GM20431 (cell line): ENCODE measurements at regions not wholly inside any gene's neighbourhood (a gene's known extent, or its start where the extent isn't known, plus 50 kb on each side); places are given as distances from the start of the nearest gene placed in this dataset.

ENCODE experiments used
- in situ Hi-C: fragments of 300-500 bp; cut with MseI, MboI; formaldehyde crosslinking; loops from one replicate; pipeline ENCODE4 v1.15.0; 2020; ENCODE audit warnings: low sequenced_read_pairs; ENCODE audit not compliant: unreplicated experiment

DNA sequence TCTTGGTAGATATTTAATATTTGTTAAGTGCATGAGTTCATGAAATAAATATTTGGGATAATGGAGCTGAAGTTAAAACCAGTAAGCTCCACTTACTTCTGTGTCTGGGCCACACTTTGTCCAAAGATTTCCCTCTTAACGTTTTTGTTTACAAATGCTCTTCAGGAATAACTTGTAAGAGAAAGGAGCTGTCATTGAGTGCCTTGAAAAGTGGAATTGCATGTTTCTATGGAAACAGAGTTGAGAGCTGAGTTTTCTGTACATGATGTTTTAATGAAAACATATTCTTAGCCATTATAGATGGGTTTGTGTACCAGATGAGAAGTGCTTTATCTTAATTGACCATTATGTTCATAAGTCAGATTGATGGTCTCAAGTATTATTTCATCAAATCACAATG lies 1045.4 kb upstream of the EEF2KMT start:
- in situ Hi-C loops, result no loop called here

DNA sequence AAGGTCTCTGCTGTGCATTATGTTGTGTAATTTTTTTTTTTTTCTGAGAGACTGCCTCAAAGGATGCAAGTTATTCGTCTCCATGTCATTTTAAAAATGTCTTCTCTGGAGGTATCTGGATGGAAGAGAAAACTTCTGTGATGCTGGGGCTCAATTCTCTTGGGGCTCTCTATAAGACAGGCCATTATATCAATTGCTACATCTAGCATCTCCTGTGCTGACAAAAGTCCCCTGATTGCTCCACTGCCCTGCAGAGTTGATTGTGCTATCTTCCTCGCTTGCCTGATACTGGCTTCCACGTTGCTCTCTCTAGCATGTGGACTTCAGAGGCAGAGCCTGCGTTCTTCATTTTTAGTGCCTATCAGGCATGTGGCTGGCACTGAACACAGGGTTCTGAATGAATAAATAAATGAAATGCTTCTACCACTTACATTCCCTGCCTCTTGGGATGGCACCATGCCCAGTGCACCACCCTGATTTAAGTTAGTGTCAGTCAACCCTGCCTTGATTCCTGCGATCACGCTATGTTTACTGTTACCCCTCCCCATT lies 1035.5 kb upstream of the EEF2KMT start:
- in situ Hi-C loops, result no loop called here

DNA sequence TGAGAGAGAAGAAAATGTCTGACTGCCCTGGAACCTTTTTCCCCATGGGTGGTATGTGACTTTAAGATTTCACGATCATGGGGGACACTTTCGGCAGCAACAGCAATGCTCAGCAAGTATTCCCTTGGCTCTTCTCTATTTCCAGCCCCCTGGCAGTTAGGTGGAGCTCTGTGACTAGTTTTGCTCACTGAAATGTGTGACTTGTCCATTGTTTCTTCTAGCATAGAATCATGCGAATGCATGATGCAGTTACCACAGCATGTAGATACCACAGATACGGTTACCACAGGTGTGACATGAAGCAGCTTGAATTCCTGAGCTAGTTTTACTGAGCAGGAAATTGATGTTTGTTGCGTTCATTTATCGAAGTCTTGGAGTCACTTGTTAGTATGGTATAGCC lies 1034.5 kb upstream of the EEF2KMT start:
- in situ Hi-C loops, result no loop called here

DNA sequence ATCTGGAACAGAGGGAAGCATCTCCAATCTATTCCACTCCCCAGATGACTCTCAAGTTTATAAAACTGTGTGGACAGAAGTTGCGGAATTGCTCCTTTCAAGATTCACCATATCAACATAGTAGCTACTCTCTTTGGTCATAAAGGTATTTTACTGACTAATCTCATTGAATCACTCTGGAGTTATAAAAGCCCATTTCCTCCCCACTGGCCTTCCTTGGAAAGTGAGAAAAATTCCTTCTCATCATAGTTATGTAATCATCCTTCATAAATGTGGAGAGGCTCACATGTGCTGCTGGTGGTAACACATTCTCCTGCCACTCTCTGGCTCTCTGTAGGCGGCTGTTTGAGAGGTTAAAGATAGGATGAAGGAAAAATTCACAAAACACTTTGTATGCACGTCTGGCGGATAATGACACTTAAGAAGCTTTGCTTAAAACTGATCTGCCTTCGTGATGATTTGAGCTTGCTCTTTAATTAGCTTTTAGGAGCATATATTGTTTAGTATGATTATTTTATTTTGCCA lies 1034.0 kb upstream of the EEF2KMT start:
- in situ Hi-C loops, result no loop called here

DNA sequence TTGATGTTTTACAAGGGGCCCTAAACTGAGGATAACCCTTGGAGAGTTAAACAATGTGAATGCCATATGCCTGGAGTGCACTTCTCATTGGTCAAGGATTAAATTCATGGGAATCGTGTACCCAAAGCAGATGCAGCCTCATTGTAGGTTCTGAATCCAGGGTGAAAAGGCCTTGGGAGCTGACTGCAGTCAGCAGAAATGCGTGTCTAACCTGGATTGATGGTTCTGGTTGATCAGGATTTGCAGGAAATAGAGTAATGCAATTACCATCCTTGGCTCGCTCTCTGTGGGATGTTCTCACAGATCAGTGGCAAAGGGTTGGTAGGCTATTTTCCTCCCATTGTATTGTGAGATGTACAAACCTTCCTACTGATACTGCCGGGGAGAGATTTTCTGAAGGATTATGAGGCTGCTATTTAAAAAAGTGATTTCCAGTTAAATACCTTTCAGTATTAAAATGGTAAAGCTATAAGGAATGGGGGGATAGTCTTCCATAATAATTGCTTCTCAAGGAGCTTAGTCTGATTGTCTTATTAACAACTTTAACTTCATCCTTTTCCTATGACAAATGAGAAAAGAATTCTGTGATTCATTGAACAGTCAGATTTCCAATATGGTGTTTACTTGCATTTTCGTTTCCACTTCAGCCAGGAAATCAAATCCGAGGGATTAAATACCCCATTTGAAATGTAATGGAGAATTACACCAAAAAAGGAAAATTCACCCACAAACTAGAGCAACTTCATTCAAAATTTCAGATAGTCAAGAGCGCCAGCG lies 1028.1 kb upstream of the EEF2KMT start:
- in situ Hi-C loops, result no loop called here

DNA sequence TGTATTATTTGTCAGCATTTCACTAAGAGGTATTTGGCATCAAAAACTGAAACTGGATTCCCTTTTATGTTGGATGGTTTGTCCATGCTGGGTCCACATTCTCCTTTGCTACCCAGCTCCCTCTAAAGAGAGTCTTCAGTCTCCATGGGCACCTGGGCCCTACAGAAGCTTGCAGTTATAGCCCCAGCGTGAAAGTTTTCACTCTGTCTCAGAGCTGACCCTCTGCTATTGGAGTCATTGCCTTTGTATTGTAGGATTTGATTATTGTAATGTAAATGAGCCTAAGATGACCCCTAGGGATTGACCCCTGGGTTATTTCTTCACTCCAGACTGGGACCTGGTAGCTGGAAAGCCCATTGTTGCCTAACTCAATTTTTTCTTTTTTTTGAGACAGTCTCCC lies 1026.5 kb upstream of the EEF2KMT start:
- in situ Hi-C loops, result no loop called here

DNA sequence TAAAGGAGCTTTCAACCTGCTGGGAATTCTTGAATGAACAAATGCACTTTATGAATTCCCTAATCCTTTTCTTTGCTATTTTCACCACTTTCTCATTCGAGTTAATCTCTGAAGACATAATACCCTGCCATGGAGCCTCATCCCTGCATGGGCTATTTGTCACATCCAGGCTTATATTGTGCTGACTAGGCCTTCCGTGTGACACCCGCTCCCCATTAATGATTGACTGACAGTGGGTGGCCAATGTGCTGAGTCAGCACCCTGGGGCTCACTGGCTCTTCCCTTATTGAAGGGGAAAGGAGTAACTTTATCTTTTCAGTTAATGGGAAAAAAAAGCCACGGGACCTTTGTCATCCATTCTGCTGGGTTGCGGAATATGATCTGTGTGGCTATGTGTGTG lies 1024.8 kb upstream of the EEF2KMT start:
- in situ Hi-C loops, result no loop called here

DNA sequence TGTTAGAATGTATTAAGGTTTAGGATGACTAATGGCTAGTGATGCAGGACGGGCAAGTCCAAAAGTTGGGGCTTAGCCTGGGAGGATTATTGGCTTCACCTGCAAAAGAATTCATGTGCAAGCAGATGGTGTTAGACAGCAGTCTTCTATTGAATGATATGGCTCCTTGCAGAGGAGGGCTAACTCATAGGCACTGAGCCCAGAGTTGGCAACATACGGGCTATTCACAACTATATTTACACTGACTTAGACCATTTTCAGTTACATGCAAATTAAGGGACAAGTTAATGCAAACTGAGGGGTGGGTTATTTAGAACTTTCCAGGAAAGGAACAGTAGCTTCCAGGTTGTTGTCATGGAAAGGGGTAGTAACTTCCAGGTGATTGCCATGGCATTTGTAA lies 1017.1 kb upstream of the EEF2KMT start:
- in situ Hi-C loops, result no loop called here

DNA sequence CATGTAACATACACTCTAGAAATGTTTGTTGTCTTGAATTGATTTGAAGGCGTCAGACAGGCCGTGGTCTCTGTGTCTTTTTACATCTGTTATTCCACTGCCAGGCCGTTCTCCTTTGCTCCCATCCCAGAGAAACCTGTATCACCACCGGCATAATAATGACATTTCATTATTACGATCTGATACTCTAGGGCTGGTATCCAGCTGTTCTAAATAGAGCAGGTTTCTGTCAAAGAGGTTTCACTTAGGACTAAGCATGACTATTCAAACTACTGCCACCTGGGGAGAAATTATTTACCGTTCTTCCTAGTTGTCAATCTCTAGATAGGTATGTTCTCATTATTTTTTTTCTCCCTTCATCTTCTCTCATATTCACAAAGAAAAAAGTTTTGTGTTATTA lies 1016.2 kb upstream of the EEF2KMT start:
- in situ Hi-C loops, result no loop called here

DNA sequence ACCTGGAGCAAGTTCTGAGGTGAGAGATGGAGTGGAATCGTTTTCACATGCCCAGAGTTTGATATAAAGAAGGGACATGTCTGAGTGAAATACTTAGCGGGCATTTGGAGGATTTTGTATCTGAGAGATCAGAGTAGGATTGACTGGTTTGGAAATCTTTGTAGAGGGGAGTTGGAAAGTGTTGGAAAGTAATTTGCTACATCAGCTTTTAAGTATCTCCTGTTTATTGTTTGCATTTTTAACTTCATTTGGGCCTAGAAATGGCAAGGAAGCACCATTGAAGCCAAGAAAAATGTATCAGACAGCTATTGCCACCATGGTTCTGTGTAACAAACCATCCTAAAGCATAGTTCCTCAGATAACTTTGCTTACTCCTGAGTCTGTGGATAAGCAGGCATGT lies 1015.1 kb upstream of the EEF2KMT start:
- in situ Hi-C loops, result no loop called here

DNA sequence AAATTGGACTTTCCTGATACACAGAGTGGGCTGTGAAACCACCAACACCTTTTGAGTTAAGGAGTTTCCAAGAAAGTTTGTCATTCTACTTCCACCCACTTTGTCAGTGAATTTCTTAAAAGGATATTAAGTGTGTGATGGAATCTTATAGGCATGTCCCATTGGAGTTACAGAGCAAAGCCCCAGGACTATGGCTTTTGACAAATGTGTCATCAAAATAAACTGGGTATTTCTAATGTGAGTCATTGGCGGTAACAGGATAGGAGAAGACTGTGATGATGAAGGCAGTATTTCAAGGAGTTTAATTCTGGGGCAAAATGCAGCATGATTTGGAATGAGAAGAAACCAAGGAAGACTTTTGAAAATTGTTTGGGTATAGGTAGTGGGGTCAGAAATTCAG lies 1013.8 kb upstream of the EEF2KMT start:
- in situ Hi-C loops, result no loop called here

DNA sequence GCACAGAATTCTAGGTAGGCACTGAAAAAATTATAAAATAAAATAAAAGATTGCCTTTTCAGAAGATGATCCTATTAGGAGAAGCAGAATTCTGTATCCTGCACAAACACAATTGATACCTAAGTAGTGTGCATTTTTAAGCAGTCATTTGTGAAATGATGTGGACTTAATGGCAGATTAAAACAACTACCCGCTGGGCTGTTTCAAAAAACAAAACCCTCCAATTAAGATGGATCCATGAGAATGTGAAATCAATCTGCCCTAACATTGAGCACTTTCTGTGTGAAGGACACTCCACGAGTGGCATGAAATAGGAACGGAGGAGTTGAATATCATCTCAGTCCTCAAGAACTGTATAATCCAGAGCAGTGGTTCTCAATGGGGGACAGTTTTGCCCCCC lies 1012.8 kb upstream of the EEF2KMT start:
- in situ Hi-C loops, result no loop called here

DNA sequence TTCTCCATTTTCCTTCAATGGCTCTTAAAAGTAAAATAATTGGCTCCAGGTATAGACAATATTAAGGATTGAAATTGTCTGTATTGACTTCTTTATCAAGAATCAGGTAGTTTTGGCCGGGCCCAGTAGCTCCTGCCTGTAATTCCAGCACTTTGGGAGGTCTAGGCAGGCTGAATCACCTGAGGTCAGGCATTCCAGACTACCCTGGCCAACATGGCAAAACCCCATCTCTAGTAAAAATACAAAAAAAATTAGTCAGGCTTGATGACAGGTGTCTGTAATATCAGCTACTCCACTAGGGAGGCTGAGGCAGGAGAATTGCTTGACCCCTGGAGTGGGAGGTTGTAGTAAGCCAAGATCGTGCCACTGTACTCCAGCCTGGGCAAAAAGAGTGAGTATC lies 1008.5 kb upstream of the EEF2KMT start:
- in situ Hi-C loops, result no loop called here

DNA sequence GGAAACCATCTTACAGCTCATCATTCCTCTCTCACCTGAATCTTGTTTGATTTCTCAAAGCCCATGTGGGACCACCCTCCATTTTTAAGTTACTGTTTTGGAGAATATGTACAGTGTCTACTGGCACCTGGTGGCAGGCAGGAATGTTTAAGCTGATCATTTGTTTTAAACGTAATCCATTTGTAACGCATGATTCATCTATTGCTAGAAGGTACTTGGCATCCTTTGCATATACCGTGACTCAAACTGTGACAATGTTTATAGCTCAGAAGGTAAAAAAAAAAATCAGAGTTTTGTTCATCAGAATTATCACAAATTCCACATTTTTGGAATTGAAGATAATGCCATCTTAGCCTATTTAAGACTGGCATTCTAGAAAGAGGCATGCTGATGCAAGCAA lies 1007.5 kb upstream of the EEF2KMT start:
- in situ Hi-C loops, result no loop called here

DNA sequence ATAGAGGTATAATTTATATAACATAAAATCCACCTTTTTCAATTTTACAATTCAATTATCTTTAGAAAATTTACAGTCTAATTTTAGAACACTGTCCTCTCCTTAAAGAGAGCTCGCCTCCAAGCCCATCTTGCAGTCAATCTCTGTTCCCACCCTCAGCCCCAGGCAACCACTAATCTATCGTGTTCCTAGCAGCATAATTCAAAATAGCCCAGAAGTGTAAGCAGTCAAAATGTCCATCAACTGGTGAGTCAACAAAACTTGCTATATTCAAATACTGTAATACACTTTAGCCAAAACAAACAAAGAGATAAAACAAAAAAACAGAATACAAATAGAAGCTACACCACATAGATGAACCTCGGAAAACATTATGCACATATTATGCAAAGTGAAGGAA lies 1006.8 kb upstream of the EEF2KMT start:
- in situ Hi-C loops, result no loop called here

DNA sequence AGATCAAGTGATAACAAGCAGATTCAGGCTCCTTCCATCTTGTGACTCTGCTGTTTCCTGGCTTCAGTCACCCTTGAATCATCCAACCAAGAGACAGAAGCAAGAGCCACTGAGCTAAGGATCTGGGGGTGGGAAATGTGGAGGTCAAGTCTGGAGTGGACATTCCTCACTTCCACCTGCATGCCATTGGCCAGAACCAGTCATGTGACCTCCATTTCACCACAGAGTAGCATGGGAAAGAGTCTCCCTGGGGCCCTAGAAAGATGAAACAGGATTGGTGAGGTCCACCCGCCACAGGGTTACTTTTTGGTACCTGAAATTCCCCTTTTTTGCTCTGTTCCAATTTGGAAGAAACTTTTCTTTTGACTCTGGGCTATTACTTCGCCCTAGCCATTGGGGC lies 1006.0 kb upstream of the EEF2KMT start:
- in situ Hi-C loops, result no loop called here

DNA sequence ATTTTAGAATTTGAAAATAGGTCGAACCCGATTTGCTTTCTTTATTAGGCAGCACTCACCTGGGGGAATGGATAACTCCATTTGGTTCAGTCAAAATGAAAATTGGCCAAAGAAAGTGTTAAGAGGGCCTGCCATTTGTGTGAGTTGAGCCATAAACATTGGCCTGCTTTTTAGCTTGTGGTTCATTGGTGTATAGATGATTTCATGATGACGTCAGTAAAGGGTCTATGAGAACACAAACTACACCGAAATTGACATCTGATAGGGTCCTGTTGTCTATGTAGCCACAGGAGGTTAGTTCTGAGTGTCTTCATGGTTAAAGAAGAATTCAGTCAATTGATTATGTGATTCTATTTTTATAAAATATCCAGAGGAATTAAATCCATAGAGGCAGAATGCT lies 1001.5 kb upstream of the EEF2KMT start:
- in situ Hi-C loops, result no loop called here

DNA sequence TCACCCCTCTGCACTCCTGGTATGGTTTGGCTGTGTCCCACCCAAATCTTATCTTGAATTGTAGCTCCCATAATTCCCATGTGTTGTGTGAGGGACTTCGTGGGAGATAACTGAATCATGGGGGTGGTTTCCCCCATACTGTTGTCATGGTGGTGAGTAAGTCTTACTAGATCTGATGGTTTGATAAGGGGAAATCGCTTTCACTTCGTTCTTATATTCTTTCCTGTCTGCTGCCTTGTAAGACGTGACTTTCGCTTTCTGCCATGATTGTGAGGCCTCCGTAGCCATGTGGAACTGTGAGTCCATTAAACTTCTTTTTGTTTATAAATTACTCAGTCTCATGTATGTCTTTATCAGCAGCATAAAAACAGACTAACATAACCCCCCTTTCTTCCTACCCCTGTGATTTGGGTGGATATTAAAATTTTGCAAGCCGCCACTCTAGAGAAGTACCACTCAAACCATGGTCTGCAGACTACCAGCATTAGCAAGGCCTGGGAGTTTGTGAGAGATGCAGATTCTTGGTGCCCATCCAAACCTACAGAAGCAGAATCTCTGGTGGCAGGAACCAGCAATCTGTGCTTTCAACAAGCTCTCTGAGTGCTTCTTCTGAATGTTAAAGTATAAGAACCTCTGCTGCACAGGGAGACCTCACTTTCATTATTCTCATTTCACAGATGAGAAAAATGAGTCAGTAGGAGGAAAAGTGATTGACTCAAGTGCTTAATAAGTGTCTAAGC lies 999.5 kb upstream of the EEF2KMT start:
- in situ Hi-C loops, result no loop called here

DNA sequence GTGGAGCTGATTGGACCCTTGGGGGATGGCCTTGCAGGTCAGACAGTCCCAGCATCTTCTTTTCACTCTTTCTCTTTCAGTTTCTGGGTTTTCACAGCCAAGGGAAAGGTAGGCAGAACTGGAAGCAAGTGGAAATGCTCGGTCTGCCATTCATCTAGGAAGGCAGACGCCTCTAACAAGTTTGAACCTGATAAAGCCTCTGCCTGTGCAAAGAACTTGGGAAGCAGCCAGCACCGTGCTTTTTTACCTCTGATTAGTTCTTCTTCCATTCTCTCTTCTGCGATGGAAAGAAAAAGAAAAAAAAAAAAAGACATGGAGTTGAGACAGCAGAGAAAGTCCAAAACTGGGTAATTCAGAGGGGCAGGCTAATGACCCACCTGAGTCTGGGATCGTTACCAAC lies 997.8 kb upstream of the EEF2KMT start:
- in situ Hi-C loops, result no loop called here

DNA sequence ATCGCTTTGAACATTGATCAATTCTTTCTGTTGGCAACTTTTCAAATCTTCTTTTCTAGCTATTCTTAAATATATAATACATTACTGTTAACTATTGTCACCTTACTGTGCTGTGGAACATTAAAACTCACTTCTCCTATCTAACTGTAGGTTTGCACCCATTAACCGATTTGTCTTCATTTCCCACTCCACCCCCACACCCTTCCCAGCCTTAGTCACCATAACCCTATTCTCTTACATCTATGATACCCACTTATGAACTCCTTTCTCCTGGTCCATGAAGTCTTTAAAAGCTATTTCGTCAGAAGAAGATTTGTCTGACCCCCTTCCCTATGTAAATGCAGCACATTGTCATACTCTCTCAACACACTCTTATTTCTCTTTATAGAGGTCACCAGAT lies 993.4 kb upstream of the EEF2KMT start:
- in situ Hi-C loops, result no loop called here

DNA sequence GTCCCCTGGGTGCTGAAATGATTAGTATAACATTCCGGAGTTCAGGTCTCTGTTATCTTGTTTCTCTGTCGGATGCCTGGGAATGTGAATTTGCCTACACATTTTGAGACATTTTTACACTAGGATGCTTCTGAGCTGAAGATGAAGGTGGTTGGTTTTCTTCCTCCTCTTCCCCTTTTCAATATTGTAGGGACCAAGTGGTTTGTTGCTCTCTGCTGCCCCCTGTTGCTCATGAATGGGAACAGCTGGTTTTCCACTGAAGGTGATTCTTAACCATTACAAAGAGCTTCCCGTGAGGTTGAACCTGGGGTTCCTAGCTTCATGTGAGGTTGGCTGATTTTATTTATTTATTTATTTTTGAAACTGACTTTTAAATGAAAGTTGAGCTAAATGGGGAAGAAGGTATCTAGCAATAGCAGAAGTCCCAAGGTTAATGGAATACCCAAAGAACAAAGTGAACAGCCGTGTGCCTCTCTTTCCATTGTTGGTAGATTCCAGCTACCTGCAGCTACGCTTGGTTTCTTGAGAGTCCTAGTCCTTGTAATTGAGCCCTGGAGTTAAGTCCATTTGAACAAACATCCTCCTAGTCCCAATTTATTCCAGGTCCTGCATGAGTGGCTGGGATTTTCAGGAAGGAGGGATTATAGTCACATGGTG lies 983.9 kb upstream of the EEF2KMT start:
- in situ Hi-C loops, result no loop called here
